Activated CD4-positive, alpha-beta T cell treated with anti-CD3 and anti-CD28 coated beads, Interleukin-2, amount 10 ng/mL, durations not matched to agents 7 days and 5 days (primary cell): ENCODE measurements at regions not wholly inside any gene's neighbourhood (a gene's known extent, or its start where the extent isn't known, plus 50 kb on each side); places are given as distances from the start of the nearest gene placed in this dataset.
"Not testable (repeated sequence)": the region's sequence is repeated elsewhere in the genome, so short reads cannot be mapped to it uniquely, and the experiment has no call there.

Source experiments
- CTCF ChIA-PET: fragments of 350-600 bp; sonication (Branson Sonifier 250); formaldehyde crosslinking; loops from one replicate; lab custom pipeline; 2021; ENCODE audit warnings: antibody characterized with exemption; lab: Charles Lee
- POLR2A ChIA-PET: fragments of 350-600 bp; sonication (Branson Sonifier 250); formaldehyde crosslinking; loops from one replicate; lab custom pipeline; 2021; ENCODE audit warnings: antibody characterized with exemption; lab: Charles Lee
- DNase-seq: peaks from one replicate; pipeline ENCODE4 v3.0.0-alpha.2; 2020
- H3K27ac Mint-ChIP-seq: one replicate; pipeline ENCODE4 v1.8.0; 2021; ENCODE audit warnings: mild to moderate bottlenecking, moderate library complexity, mixed read lengths
- H3K27me3 Mint-ChIP-seq: one replicate; pipeline ENCODE4 v1.8.0; 2021; ENCODE audit warnings: mixed read lengths
- H3K36me3 Mint-ChIP-seq: one replicate; pipeline ENCODE4 v1.8.0; 2021; ENCODE audit warnings: low read depth, mixed read lengths
- H3K4me1 Mint-ChIP-seq: one replicate; pipeline ENCODE4 v1.8.0; 2021; ENCODE audit warnings: mixed read lengths
- H3K4me3 Mint-ChIP-seq: one replicate; pipeline ENCODE4 v1.8.0; 2021; ENCODE audit warnings: mild to moderate bottlenecking, moderate library complexity, mixed read lengths
- H3K9me3 Mint-ChIP-seq: one replicate; pipeline ENCODE4 v1.8.0; 2021; ENCODE audit warnings: mixed read lengths

- ChIA-PET POLR2A (no interaction called here), CTCF (interaction anchor here (1.1 kb wide), 1 partner anchor 8 kb away, joined by 3 read pairs; no protein-coding TSS in a partner anchor)
- Mint-ChIP-seq H3K27ac (no peak overlapping the region), H3K36me3 (no peaks in the 10 kb centered on the region), H3K27me3 (no peaks in the 10 kb centered on the region), H3K4me3 (no peak overlapping the region), H3K4me1 (no peaks in the 10 kb centered on the region), H3K9me3 (no peaks in the 10 kb centered on the region)
- DNase-seq: no peak
These were observed 532.5 kb upstream of the SLC39A10 start for GRCh38 chr2:195124391-195125079.

GRCh38 chr2:195122653-195123052 is 534.4 kb upstream of the SLC39A10 start:
- no peak for DNase-seq
- H3K4me1 Mint-ChIP-seq: no peaks in the 10 kb centered on the region
- no peak overlapping the region for H3K4me3 Mint-ChIP-seq
- ChIA-PET CTCF (no interaction called here), POLR2A (no interaction called here)
- H3K36me3 Mint-ChIP-seq: no peaks in the 10 kb centered on the region
- H3K27ac Mint-ChIP-seq: no peak overlapping the region
- H3K9me3 Mint-ChIP-seq: no peaks in the 10 kb centered on the region
- H3K27me3 Mint-ChIP-seq: no peaks in the 10 kb centered on the region

DNA sequence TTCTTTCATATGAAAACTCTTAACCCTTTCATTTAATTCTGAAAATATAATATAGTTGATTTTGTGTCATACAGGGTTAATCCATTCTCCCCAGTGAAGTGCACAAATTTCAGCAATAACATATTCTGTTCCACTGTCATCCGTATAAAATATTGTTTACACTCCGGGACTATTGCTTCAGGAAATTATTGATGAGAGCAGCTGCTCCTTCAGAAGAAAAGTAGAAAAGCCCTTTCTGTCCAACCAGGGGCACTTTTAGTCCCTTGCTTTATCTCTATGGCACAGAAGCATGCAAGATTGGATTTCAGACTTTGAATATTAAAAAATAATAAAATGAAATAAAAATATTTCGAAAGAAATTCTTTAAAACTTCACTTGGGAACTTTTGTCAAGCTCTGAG is 535.7 kb upstream of the SLC39A10 start:
- Mint-ChIP-seq H3K4me3 (no peak overlapping the region), H3K9me3 (no peaks in the 10 kb centered on the region), H3K27ac (no peak overlapping the region), H3K27me3 (no peaks in the 10 kb centered on the region), H3K4me1 (no peaks in the 10 kb centered on the region), H3K36me3 (no peaks in the 10 kb centered on the region)
- ChIA-PET POLR2A (no interaction called here), CTCF (no interaction called here)
- no peak for DNase-seq

GRCh38 chr2:195119231-195119630 is 537.8 kb upstream of the SLC39A10 start:
- H3K27ac Mint-ChIP-seq: no peak overlapping the region
- no peaks in the 10 kb centered on the region for H3K4me1 Mint-ChIP-seq
- CTCF ChIA-PET: no interaction called here
- no peaks in the 10 kb centered on the region for H3K36me3 Mint-ChIP-seq
- H3K4me3 Mint-ChIP-seq: no peak overlapping the region
- peaks cover 3% of the 10 kb centered on the region for H3K27me3 Mint-ChIP-seq
- no peaks in the 10 kb centered on the region for H3K9me3 Mint-ChIP-seq
- no peak for DNase-seq
- POLR2A ChIA-PET: no interaction called here

DNA sequence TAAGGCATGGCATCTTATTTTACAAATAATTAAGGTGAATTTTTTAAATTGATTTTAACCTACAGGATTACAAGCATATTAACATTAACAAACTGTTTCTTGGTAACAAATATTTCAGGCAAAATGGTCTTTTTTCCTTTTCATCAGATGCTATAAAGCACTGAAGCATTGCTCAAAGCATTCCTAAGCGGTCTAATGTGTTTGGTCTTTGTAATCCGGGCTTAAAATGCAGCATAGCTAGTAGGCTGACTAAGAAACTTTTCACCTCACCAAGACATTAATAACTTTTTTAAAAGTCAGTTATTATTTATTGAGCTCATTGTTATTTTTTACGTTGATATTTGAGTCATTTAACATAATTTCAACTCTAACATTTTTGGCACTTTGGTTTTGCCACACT is 538.8 kb upstream of the SLC39A10 start:
- H3K27me3 Mint-ChIP-seq: peaks cover 3% of the 10 kb centered on the region
- no peak overlapping the region for H3K4me3 Mint-ChIP-seq
- DNase-seq: no peak
- no peaks in the 10 kb centered on the region for H3K4me1 Mint-ChIP-seq
- CTCF ChIA-PET: no interaction called here
- POLR2A ChIA-PET: no interaction called here
- H3K9me3 Mint-ChIP-seq: no peaks in the 10 kb centered on the region
- no peaks in the 10 kb centered on the region for H3K36me3 Mint-ChIP-seq
- H3K27ac Mint-ChIP-seq: no peak overlapping the region

GRCh38 chr2:195117011-195117410 is 540.0 kb upstream of the SLC39A10 start:
- CTCF ChIA-PET: interaction anchor here (1.4 kb wide), 1 partner anchor 8 kb away, joined by 3 read pairs; no protein-coding TSS in a partner anchor

DNA sequence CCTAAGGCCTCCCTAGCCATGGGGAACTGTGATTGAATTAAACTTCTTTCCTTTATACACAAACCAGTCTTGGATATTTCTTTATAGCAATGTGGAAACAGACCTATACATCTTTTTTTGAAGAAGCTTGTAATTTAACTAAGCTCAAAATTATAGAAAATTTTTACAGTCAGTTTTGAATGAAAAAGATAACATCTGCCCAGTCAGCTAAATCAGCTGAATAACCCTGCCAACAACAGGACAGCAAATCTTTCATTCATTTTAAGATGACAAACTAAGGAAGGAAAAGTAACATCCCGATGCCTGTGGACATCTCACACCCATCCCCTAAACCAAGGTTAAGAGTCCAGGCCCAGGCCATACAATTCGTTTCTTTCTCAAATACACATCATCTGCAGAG is 541.3 kb upstream of the SLC39A10 start:
- Mint-ChIP-seq H3K4me1 (no peaks in the 10 kb centered on the region), H3K4me3 (no peak overlapping the region), H3K27ac (no peak overlapping the region), H3K27me3 (peaks cover 3% of the 10 kb centered on the region), H3K9me3 (no peaks in the 10 kb centered on the region), H3K36me3 (no peaks in the 10 kb centered on the region)
- DNase-seq: no peak
- ChIA-PET CTCF (no interaction called here), POLR2A (no interaction called here)

More at GRCh38 chr2:195117011-195117410, 540.0 kb upstream of the SLC39A10 start:
- no peak overlapping the region for H3K4me3 Mint-ChIP-seq
- no peaks in the 10 kb centered on the region for H3K36me3 Mint-ChIP-seq
- H3K9me3 Mint-ChIP-seq: no peaks in the 10 kb centered on the region
- no peak for DNase-seq
- no peak overlapping the region for H3K27ac Mint-ChIP-seq
- peaks cover 3% of the 10 kb centered on the region for H3K27me3 Mint-ChIP-seq
- no peaks in the 10 kb centered on the region for H3K4me1 Mint-ChIP-seq
- POLR2A ChIA-PET: no interaction called here

DNA sequence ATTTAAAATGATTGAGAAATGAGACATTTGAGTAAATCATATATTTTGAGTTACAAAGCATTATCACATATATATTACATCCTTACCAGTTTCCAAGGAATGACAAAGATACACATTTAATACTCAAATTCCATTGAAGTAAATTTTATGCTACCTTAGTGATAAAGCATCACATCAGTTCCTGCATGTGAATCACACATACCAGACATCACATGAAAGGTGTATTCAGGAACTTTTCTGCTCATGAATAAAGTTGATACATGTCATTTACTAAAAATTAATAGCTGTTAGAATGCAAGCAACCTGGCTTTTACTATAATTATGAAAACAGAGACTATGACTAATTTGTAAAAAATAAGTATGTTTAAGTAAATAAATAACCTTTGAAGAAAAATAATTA is 548.8 kb upstream of the SLC39A10 start:
- DNase-seq: no peak
- H3K27ac Mint-ChIP-seq: no peak overlapping the region
- H3K4me1 Mint-ChIP-seq: no peaks in the 10 kb centered on the region
- ChIA-PET POLR2A (no interaction called here), CTCF (no interaction called here)
- H3K9me3 Mint-ChIP-seq: no peaks in the 10 kb centered on the region
- H3K36me3 Mint-ChIP-seq: no peaks in the 10 kb centered on the region
- no peak overlapping the region for H3K4me3 Mint-ChIP-seq
- H3K27me3 Mint-ChIP-seq: peaks cover 3% of the 10 kb centered on the region

- ChIA-PET CTCF (no interaction called here), POLR2A (no interaction called here)
- no peaks in the 10 kb centered on the region for H3K4me1 Mint-ChIP-seq
- no peaks in the 10 kb centered on the region for H3K9me3 Mint-ChIP-seq
- H3K4me3 Mint-ChIP-seq: no peak overlapping the region
- no peak for DNase-seq
- H3K36me3 Mint-ChIP-seq: no peaks in the 10 kb centered on the region
- H3K27me3 Mint-ChIP-seq: peaks cover 3% of the 10 kb centered on the region
- no peak overlapping the region for H3K27ac Mint-ChIP-seq
These were observed 550.2 kb upstream of the SLC39A10 start for GRCh38 chr2:195106681-195107380.

- CTCF ChIA-PET: no interaction called here
- Mint-ChIP-seq H3K36me3 (no peaks in the 10 kb centered on the region), H3K27me3 (peaks cover 3% of the 10 kb centered on the region), H3K4me3 (no peak overlapping the region), H3K27ac (no peak overlapping the region), H3K9me3 (no peaks in the 10 kb centered on the region), H3K4me1 (no peaks in the 10 kb centered on the region)
- POLR2A ChIA-PET: no interaction called here
- DNase-seq: no peak
These were observed 551.4 kb upstream of the SLC39A10 start for GRCh38 chr2:195105581-195105980.

DNA sequence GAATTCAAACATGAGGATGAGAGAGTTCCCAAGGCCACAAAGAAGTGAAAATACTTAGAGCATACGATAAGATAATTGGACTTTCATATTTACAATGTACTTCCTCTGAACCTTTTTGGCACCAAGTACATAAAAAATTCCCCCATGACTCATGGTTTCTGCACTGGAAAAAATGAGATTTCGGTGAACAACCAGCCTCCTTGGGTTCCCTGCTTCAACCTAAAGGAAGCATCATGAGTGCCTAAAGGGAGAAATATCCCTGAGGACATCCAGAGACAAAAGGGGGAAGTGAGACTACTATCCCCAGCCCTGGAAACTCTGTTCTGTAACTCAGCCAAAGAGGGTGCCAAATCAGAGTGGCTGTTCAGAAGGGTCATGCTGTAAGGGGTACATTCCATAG is 562.7 kb upstream of the SLC39A10 start:
- no peak for DNase-seq
- ChIA-PET POLR2A (no interaction called here), CTCF (no interaction called here)
- no peaks in the 10 kb centered on the region for H3K27me3 Mint-ChIP-seq
- no peak overlapping the region for H3K27ac Mint-ChIP-seq
- H3K9me3 Mint-ChIP-seq: no peaks in the 10 kb centered on the region
- H3K4me3 Mint-ChIP-seq: no peak overlapping the region
- no peaks in the 10 kb centered on the region for H3K36me3 Mint-ChIP-seq
- no peaks in the 10 kb centered on the region for H3K4me1 Mint-ChIP-seq

- POLR2A ChIA-PET: no interaction called here
These were observed 564.7 kb upstream of the SLC39A10 start for GRCh38 chr2:195092341-195092740.

DNA sequence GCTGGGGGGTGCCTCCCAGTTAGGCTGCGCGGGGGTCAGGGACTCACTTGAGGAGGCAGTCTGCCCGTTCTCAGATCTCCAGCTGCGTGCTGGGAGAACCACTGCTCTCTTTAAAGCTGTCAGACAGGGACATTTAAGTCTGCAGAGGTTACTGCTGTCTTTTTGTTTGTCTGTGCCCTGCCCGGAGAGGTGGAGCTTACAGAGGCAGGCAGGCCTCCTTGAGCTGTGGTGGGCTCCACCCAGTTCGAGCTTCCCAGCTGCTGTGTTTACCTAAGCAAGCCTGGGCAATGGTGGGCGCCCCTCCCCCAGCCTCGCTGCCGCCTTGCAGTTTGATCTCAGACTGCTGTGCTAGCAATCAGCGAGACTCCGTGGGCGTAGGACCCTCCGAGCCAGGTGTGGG is 584.2 kb upstream of the SLC39A10 start:
- H3K36me3 Mint-ChIP-seq, H3K4me1 Mint-ChIP-seq, H3K27me3 Mint-ChIP-seq, H3K27ac Mint-ChIP-seq, H3K9me3 Mint-ChIP-seq, POLR2A ChIA-PET, H3K4me3 Mint-ChIP-seq, DNase-seq, CTCF ChIA-PET: not testable (repeated sequence)

More at GRCh38 chr2:195092341-195092740, 564.7 kb upstream of the SLC39A10 start:
- CTCF ChIA-PET: interaction anchor here (0.7 kb wide), 1 partner anchor 1047 kb away, joined by 3 read pairs; no protein-coding TSS in a partner anchor
- Mint-ChIP-seq H3K9me3 (no peaks in the 10 kb centered on the region), H3K36me3 (no peaks in the 10 kb centered on the region), H3K27me3 (no peaks in the 10 kb centered on the region), H3K27ac (no peak overlapping the region), H3K4me3 (no peak overlapping the region), H3K4me1 (no peaks in the 10 kb centered on the region)
- no peak for DNase-seq
